H1 (cell line): ENCODE measurements at regions not wholly inside any gene's neighbourhood (a gene's known extent, or its start where the extent isn't known, plus 50 kb on each side); places are given as distances from the start of the nearest gene placed in this dataset.

ENCODE experiments used
- CTCF ChIA-PET: fragments of 300-600 bp; sonication (Branson Sonifier 250); formaldehyde crosslinking; loops from one replicate; lab custom pipeline; 2021; ENCODE audit not compliant: partially characterized antibody; lab: Charles Lee
- POLR2A ChIA-PET: fragments of 300-600 bp; sonication (Branson Sonifier 250); formaldehyde crosslinking; loops from one replicate; lab custom pipeline; 2021; ENCODE audit warnings: inconsistent platforms; ENCODE audit not compliant: partially characterized antibody; lab: Charles Lee
- DNase-seq, 2 experiments: peaks; one replicate each; pipeline versions ENCODE4 v3.0.0 to v3.0.0-alpha.2; 2010 to 2022; ENCODE audit warnings: low spot score in 2 of 2, low read depth in 1 of 2, mixed read lengths in 1 of 2
- FAIRE-seq: peaks from 2 replicates; lab custom pipeline; 2011; peaks lifted over from hg19 to GRCh38; lab: Jason Lieb, UNC
- H2AFZ ChIP-seq: 2 replicates; pipeline ENCODE4 v1.8.1; 2012; ENCODE audit warnings: low read length, inconsistent platforms
- H2AK5ac ChIP-seq: 2 replicates; pipeline ENCODE4 v1.6.1; 2013; ENCODE audit warnings: low read depth, low read length
- H2BK120ac ChIP-seq: replicated peaks from 2 replicates; pipeline ENCODE3; 2013; ENCODE audit warnings: low read depth, low read length, inconsistent platforms
- H2BK12ac ChIP-seq: 2 replicates; pipeline ENCODE4 v1.6.1; 2013; ENCODE audit warnings: low read depth, low read length
- H2BK15ac ChIP-seq: 2 replicates; pipeline ENCODE4 v1.6.1; 2013; ENCODE audit warnings: low read length
- H2BK20ac ChIP-seq: 2 replicates; pipeline ENCODE4 v1.6.1; 2013; ENCODE audit warnings: low read length
- H2BK5ac ChIP-seq: 2 replicates; pipeline ENCODE4 v1.6.1; 2013; ENCODE audit warnings: low read depth, low read length
- H3K14ac ChIP-seq: 2 replicates; pipeline ENCODE4 v1.6.1; 2013; ENCODE audit warnings: inconsistent platforms; ENCODE audit not compliant: insufficient read length
- H3K18ac ChIP-seq: 2 replicates; pipeline ENCODE4 v1.6.1; 2013; ENCODE audit warnings: low read length; ENCODE audit errors: extremely low read depth
- H3K23ac ChIP-seq: 2 replicates; pipeline ENCODE4 v1.6.1; 2013; ENCODE audit warnings: inconsistent platforms; ENCODE audit not compliant: insufficient read length
- H3K23me2 ChIP-seq: 2 replicates; pipeline ENCODE4 v1.6.1; 2013; ENCODE audit warnings: low read depth, low read length
- H3K27ac ChIP-seq: 2 replicates; pipeline ENCODE4 v1.6.1; 2011; ENCODE audit warnings: low read depth, low read length, inconsistent platforms
- H3K27me3 ChIP-seq, 4 experiments: replicated peaks in 1 of 4; 1 replicate in 1 of 4; 2 replicates in 3 of 4; pipeline versions ENCODE4 v1.6.1 to v1.8.1; 2011 to 2013; ENCODE audit warnings: low read length in 3 of 4, mild to moderate bottlenecking in 3 of 4, inconsistent platforms in 2 of 4, mixed read lengths in 2 of 4, moderate library complexity in 1 of 4; ENCODE audit not compliant: control insufficient read depth in 3 of 4, insufficient read depth in 3 of 4; ENCODE audit errors: extremely low read depth in 1 of 4
- H3K36me3 ChIP-seq, 4 experiments: 2 replicates each; pipeline versions ENCODE4 v1.6.1 to v1.8.1; 2011 to 2013; ENCODE audit warnings: mild to moderate bottlenecking in 4 of 4, low read length in 3 of 4, moderate library complexity in 2 of 4, control low read depth in 1 of 4, inconsistent platforms in 1 of 4; ENCODE audit not compliant: insufficient read depth in 4 of 4, control insufficient read depth in 2 of 4
- H3K4ac ChIP-seq: replicated peaks from 2 replicates; pipeline ENCODE3; 2013; ENCODE audit warnings: low read length, low read depth, mixed read lengths, inconsistent platforms; ENCODE audit not compliant: insufficient read length
- H3K4me1 ChIP-seq, 4 experiments: replicated peaks in 1 of 4; 1 replicate in 1 of 4; 2 replicates in 3 of 4; pipeline versions ENCODE4 v1.6.1 to v1.8.1; 2011 to 2013; ENCODE audit warnings: low read length in 3 of 4, inconsistent platforms in 2 of 4, mixed read lengths in 1 of 4; ENCODE audit not compliant: insufficient read depth in 4 of 4, control insufficient read depth in 3 of 4
- H3K4me2 ChIP-seq, 2 experiments: 2 replicates each; pipeline versions ENCODE4 v1.6.1 to v1.8.1; 2011 to 2013; ENCODE audit warnings: low read depth in 2 of 2, low read length in 2 of 2, control low read depth in 1 of 2, inconsistent platforms in 1 of 2, mild to moderate bottlenecking in 1 of 2; ENCODE audit not compliant: insufficient read depth in 1 of 2
- H3K4me3 ChIP-seq, 4 experiments: fragments of 200-600, 300-600 bp in 1 of 4; sonication (generic), shearing (Covaris generic), sonication (Bioruptor Twin) in 1 of 4; 2 replicates each; pipeline versions ENCODE4 v1.5.1 to v1.8.1; 2011 to 2016; ENCODE audit warnings: low read length in 4 of 4, low read depth in 3 of 4, control low read depth in 2 of 4, inconsistent platforms in 2 of 4, mild to moderate bottlenecking in 2 of 4, mixed read lengths in 1 of 4, moderate library complexity in 1 of 4; ENCODE audit not compliant: insufficient read depth in 2 of 4; ENCODE audit errors: extremely low read depth in 1 of 4
- H3K56ac ChIP-seq: replicated peaks from 2 replicates; pipeline ENCODE3; 2013; ENCODE audit warnings: low read depth, mild to moderate bottlenecking, mixed read lengths, low read length, inconsistent platforms; ENCODE audit not compliant: insufficient read length
- H3K79me1 ChIP-seq: 2 replicates; pipeline ENCODE4 v1.6.1; 2013; ENCODE audit warnings: low read depth, low read length, control low read depth
- H3K79me2 ChIP-seq, 2 experiments: 2 replicates each; pipeline versions ENCODE4 v1.6.1 to v1.8.1; 2012 to 2013; ENCODE audit warnings: low read length in 2 of 2, mild to moderate bottlenecking in 2 of 2, inconsistent platforms in 1 of 2; ENCODE audit not compliant: insufficient read depth in 2 of 2, control insufficient read depth in 1 of 2
- H3K9ac ChIP-seq, 4 experiments: replicated peaks in 1 of 4; 1 replicate in 1 of 4; 2 replicates in 3 of 4; pipeline versions ENCODE4 v1.6.1 to v1.8.1; 2011 to 2013; ENCODE audit warnings: low read depth in 3 of 4, low read length in 3 of 4, control low read depth in 2 of 4, mild to moderate bottlenecking in 2 of 4, moderate library complexity in 2 of 4, inconsistent platforms in 1 of 4; ENCODE audit errors: extremely low read depth in 1 of 4
- H3K9me3 ChIP-seq, 2 experiments: 2 replicates each; pipeline versions ENCODE4 v1.6.1 to v1.8.1; 2012 to 2013; ENCODE audit warnings: mild to moderate bottlenecking in 2 of 2, moderate library complexity in 2 of 2, control low read depth in 1 of 2, inconsistent platforms in 1 of 2, low read depth in 1 of 2, low read length in 1 of 2, mixed read lengths in 1 of 2; ENCODE audit not compliant: insufficient read depth in 2 of 2
- H4K20me1 ChIP-seq, 2 experiments: replicated peaks in 1 of 2; 2 replicates each; pipeline versions ENCODE3 to v1.8.1; 2011 to 2013; ENCODE audit warnings: inconsistent platforms in 2 of 2, low read length in 2 of 2, mild to moderate bottlenecking in 1 of 2; ENCODE audit not compliant: insufficient read depth in 2 of 2, control insufficient read depth in 1 of 2
- H4K5ac ChIP-seq: 2 replicates; pipeline ENCODE4 v1.6.1; 2013; ENCODE audit warnings: low read length, low read depth, mixed read lengths, inconsistent platforms; ENCODE audit not compliant: insufficient read length
- H4K8ac ChIP-seq: 2 replicates; pipeline ENCODE4 v1.8.0; 2013; ENCODE audit warnings: mild to moderate bottlenecking, moderate library complexity, low read length, inconsistent platforms; ENCODE audit not compliant: insufficient read depth; ENCODE audit errors: extremely low read depth
- H4K91ac ChIP-seq: replicated peaks from 2 replicates; pipeline ENCODE3; 2013; ENCODE audit warnings: low read length, mixed read lengths, inconsistent platforms; ENCODE audit not compliant: insufficient read length
- ASH2L ChIP-seq: fragments of 200-600, 300-600 bp; sonication (generic); IDR thresholded peaks from one replicate; pipeline ENCODE4 v1.7.1; 2017; ENCODE audit warnings: low read length
- BRCA1 ChIP-seq: IDR thresholded peaks from 2 replicates; pipeline ENCODE4 v1.6.1; 2012; ENCODE audit warnings: low read depth, low read length, improper control_type of control experiment
- CHD2 ChIP-seq: IDR thresholded peaks from 2 replicates; pipeline ENCODE4 v1.6.1; 2012; ENCODE audit warnings: low read length, improper control_type of control experiment
- CREB1 ChIP-seq: IDR thresholded peaks from 2 replicates; pipeline ENCODE4 v1.6.1; 2012; ENCODE audit warnings: inconsistent platforms
- CTBP2 ChIP-seq: IDR thresholded peaks from 2 replicates; pipeline ENCODE4 v1.7.0; 2011; ENCODE audit warnings: borderline replicate concordance, mild to moderate bottlenecking, moderate library complexity, mixed read lengths, low read length; ENCODE audit not compliant: insufficient read depth, insufficient read length
- EZH2 ChIP-seq: fragments of 200-600 bp; sonication (generic); IDR thresholded peaks from 2 replicates; pipeline ENCODE4 v1.7.1; 2012; ENCODE audit warnings: low read depth, mild to moderate bottlenecking, moderate library complexity, low read length, inconsistent platforms; ENCODE audit not compliant: severe bottlenecking
- KDM1A ChIP-seq: fragments of 200-600, 300-600 bp; sonication (generic); IDR thresholded peaks from 2 replicates; pipeline ENCODE4 v1.7.1; 2016; ENCODE audit warnings: mild to moderate bottlenecking, low read length, borderline replicate concordance
- KDM5A ChIP-seq: fragments of 200-600 bp; IDR thresholded peaks from 2 replicates; pipeline ENCODE4 v1.7.1; 2012; ENCODE audit warnings: mild to moderate bottlenecking, low read length, inconsistent platforms, mixed read lengths
- MAFK ChIP-seq: IDR thresholded peaks from 2 replicates; pipeline ENCODE4 v1.6.1; 2012; ENCODE audit warnings: low read depth, mild to moderate bottlenecking, improper control_type of control experiment, low read length
- MAX ChIP-seq: IDR thresholded peaks from 2 replicates; pipeline ENCODE4 v1.6.1; 2012; ENCODE audit warnings: inconsistent platforms
- POLR2AphosphoS5 ChIP-seq: IDR thresholded peaks from 2 replicates; pipeline ENCODE4 v1.6.1; 2011; ENCODE audit warnings: low read depth, low read length
- RFX5 ChIP-seq: IDR thresholded peaks from 2 replicates; pipeline ENCODE4 v1.6.1; 2011; ENCODE audit warnings: low read depth, low read length, improper control_type of control experiment, borderline replicate concordance
- SP1 ChIP-seq: IDR thresholded peaks from 2 replicates; pipeline ENCODE4 v1.6.1; 2011; ENCODE audit warnings: low read depth, low read length
- SP2 ChIP-seq: IDR thresholded peaks from 2 replicates; pipeline ENCODE4 v1.6.1; 2012; ENCODE audit warnings: mild to moderate bottlenecking, low read length, inconsistent platforms
- TCF12 ChIP-seq: IDR thresholded peaks from 2 replicates; pipeline ENCODE4 v1.6.1; 2011; ENCODE audit warnings: low read depth, mild to moderate bottlenecking, low read length
- TEAD4 ChIP-seq: IDR thresholded peaks from 2 replicates; pipeline ENCODE4 v1.6.1; 2012; ENCODE audit warnings: low read depth, low read length, inconsistent platforms, mixed read lengths
- WGBS, 2 experiments: shearing (Covaris generic) in 1 of 2; methylation state at CpG; one replicate each; pipeline versions ENCODE4 v1.1.6 to v1.1.7; 2013 to 2015; ENCODE audit warnings: low lambda C conversion rate in 2 of 2, mixed read lengths in 2 of 2, inconsistent platforms in 1 of 2, low coverage in 1 of 2, missing lambda C conversion rate in 1 of 2; ENCODE audit not compliant: insufficient replicate concordance in 2 of 2, insufficient coverage in 1 of 2, insufficient read length in 1 of 2; ENCODE audit errors: extremely low coverage in 1 of 2, missing lambda C conversion rate in 1 of 2; 5-methylcytosine and 5-hydroxymethylcytosine counted together

DNA sequence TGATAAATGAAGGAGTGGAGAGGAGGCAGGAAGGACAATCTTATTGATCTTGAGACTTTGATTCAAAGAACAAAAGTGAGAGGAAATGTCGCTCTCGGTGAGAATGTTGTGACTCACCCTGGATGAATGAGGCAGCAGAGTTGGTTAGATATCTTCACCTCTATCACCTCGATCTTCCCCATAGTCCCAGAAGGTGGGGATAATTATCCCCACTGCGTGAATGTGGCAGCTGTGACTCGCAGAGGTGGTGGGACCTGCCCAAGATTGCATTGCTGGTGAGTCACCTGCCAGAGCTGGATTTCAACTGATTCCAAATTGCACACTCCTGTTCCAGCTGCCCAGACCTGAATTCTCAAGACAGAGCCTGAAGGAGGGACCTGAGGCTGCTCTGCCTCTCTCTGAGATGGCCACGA, 105.0 kb downstream of the MATN1 start:
- Histone ChIP-seq H4K5ac (no peak overlapping the region), H2BK120ac (no peak overlapping the region), H3K4me1 (no peaks in the 10 kb centered on the region), H3K27ac (no peak overlapping the region), H2BK20ac (no peak overlapping the region), H3K79me1 (no peaks in the 10 kb centered on the region), H3K14ac (no peak overlapping the region), H3K56ac (no peak overlapping the region), H3K4me3 (no peak overlapping the region), H3K27me3 (no peaks in the 10 kb centered on the region), H3K9me3 (peaks cover 2 to 3% of the 10 kb centered on the region in 2 experiments; a peak in 1 of 4 replicates), H4K91ac (no peak overlapping the region), H3K23me2 (no peaks in the 10 kb centered on the region), H3K79me2 (no peaks in the 10 kb centered on the region), H3K4me2 (no peak overlapping the region), H3K18ac (no peak overlapping the region), H3K23ac (no peak overlapping the region), H3K36me3 (no peaks in the 10 kb centered on the region), H2AFZ (no peak overlapping the region), H2AK5ac (no peak overlapping the region), H4K20me1 (no peaks in the 10 kb centered on the region), H3K9ac (no peak overlapping the region), H2BK12ac (no peak overlapping the region), H2BK5ac (no peak overlapping the region), H4K8ac (no peak overlapping the region), H2BK15ac (no peak overlapping the region), H3K4ac (no peak overlapping the region)
- DNase-seq (no peak), FAIRE-seq (no peak)
- ChIA-PET CTCF (no interaction called here), POLR2A (no interaction called here)
- WGBS, 2 experiments: 86% methylated on average over 6 of the region's 6 CpGs; no CpG with 5 or more reads in 1 of the 2 experiments
- TF ChIP-seq CHD2 (no peak), CTBP2 (no peak), POLR2AphosphoS5 (no peak), MAX (no peak), TCF12 (no peak), RFX5 (no peak), SP2 (no peak), BRCA1 (no peak), TEAD4 (no peak), KDM5A (no peak), MAFK (no peak), ASH2L (no peak), CREB1 (no peak), SP1 (no peak), EZH2 (no peak), KDM1A (no peak)
